H1 (cell line): ENCODE measurements at regions not wholly inside any gene's neighbourhood (a gene's known extent, or its start where the extent isn't known, plus 50 kb on each side); places are given as distances from the start of the nearest gene placed in this dataset.

ENCODE experiments used
- CTCF ChIA-PET: fragments of 300-600 bp; sonication (Branson Sonifier 250); formaldehyde crosslinking; loops from one replicate; lab custom pipeline; 2021; ENCODE audit not compliant: partially characterized antibody; lab: Charles Lee
- POLR2A ChIA-PET: fragments of 300-600 bp; sonication (Branson Sonifier 250); formaldehyde crosslinking; loops from one replicate; lab custom pipeline; 2021; ENCODE audit warnings: inconsistent platforms; ENCODE audit not compliant: partially characterized antibody; lab: Charles Lee
- DNase-seq, 2 experiments: peaks; one replicate each; pipeline versions ENCODE4 v3.0.0 to v3.0.0-alpha.2; 2010 to 2022; ENCODE audit warnings: low spot score in 2 of 2, low read depth in 1 of 2, mixed read lengths in 1 of 2
- FAIRE-seq: peaks from 2 replicates; lab custom pipeline; 2011; peaks lifted over from hg19 to GRCh38; lab: Jason Lieb, UNC
- H2AFZ ChIP-seq: 2 replicates; pipeline ENCODE4 v1.8.1; 2012; ENCODE audit warnings: low read length, inconsistent platforms
- H2AK5ac ChIP-seq: 2 replicates; pipeline ENCODE4 v1.6.1; 2013; ENCODE audit warnings: low read depth, low read length
- H2BK120ac ChIP-seq: replicated peaks from 2 replicates; pipeline ENCODE3; 2013; ENCODE audit warnings: low read depth, low read length, inconsistent platforms
- H2BK12ac ChIP-seq: 2 replicates; pipeline ENCODE4 v1.6.1; 2013; ENCODE audit warnings: low read depth, low read length
- H2BK15ac ChIP-seq: 2 replicates; pipeline ENCODE4 v1.6.1; 2013; ENCODE audit warnings: low read length
- H2BK20ac ChIP-seq: 2 replicates; pipeline ENCODE4 v1.6.1; 2013; ENCODE audit warnings: low read length
- H2BK5ac ChIP-seq: 2 replicates; pipeline ENCODE4 v1.6.1; 2013; ENCODE audit warnings: low read depth, low read length
- H3K14ac ChIP-seq: 2 replicates; pipeline ENCODE4 v1.6.1; 2013; ENCODE audit warnings: inconsistent platforms; ENCODE audit not compliant: insufficient read length
- H3K18ac ChIP-seq: 2 replicates; pipeline ENCODE4 v1.6.1; 2013; ENCODE audit warnings: low read length; ENCODE audit errors: extremely low read depth
- H3K23ac ChIP-seq: 2 replicates; pipeline ENCODE4 v1.6.1; 2013; ENCODE audit warnings: inconsistent platforms; ENCODE audit not compliant: insufficient read length
- H3K23me2 ChIP-seq: 2 replicates; pipeline ENCODE4 v1.6.1; 2013; ENCODE audit warnings: low read depth, low read length
- H3K27ac ChIP-seq: 2 replicates; pipeline ENCODE4 v1.6.1; 2011; ENCODE audit warnings: low read depth, low read length, inconsistent platforms
- H3K27me3 ChIP-seq, 4 experiments: replicated peaks in 1 of 4; 1 replicate in 1 of 4; 2 replicates in 3 of 4; pipeline versions ENCODE4 v1.6.1 to v1.8.1; 2011 to 2013; ENCODE audit warnings: low read length in 3 of 4, mild to moderate bottlenecking in 3 of 4, inconsistent platforms in 2 of 4, mixed read lengths in 2 of 4, moderate library complexity in 1 of 4; ENCODE audit not compliant: control insufficient read depth in 3 of 4, insufficient read depth in 3 of 4; ENCODE audit errors: extremely low read depth in 1 of 4
- H3K36me3 ChIP-seq, 4 experiments: 2 replicates each; pipeline versions ENCODE4 v1.6.1 to v1.8.1; 2011 to 2013; ENCODE audit warnings: mild to moderate bottlenecking in 4 of 4, low read length in 3 of 4, moderate library complexity in 2 of 4, control low read depth in 1 of 4, inconsistent platforms in 1 of 4; ENCODE audit not compliant: insufficient read depth in 4 of 4, control insufficient read depth in 2 of 4
- H3K4ac ChIP-seq: replicated peaks from 2 replicates; pipeline ENCODE3; 2013; ENCODE audit warnings: low read length, low read depth, mixed read lengths, inconsistent platforms; ENCODE audit not compliant: insufficient read length
- H3K4me1 ChIP-seq, 4 experiments: replicated peaks in 1 of 4; 1 replicate in 1 of 4; 2 replicates in 3 of 4; pipeline versions ENCODE4 v1.6.1 to v1.8.1; 2011 to 2013; ENCODE audit warnings: low read length in 3 of 4, inconsistent platforms in 2 of 4, mixed read lengths in 1 of 4; ENCODE audit not compliant: insufficient read depth in 4 of 4, control insufficient read depth in 3 of 4
- H3K4me2 ChIP-seq, 2 experiments: 2 replicates each; pipeline versions ENCODE4 v1.6.1 to v1.8.1; 2011 to 2013; ENCODE audit warnings: low read depth in 2 of 2, low read length in 2 of 2, control low read depth in 1 of 2, inconsistent platforms in 1 of 2, mild to moderate bottlenecking in 1 of 2; ENCODE audit not compliant: insufficient read depth in 1 of 2
- H3K4me3 ChIP-seq, 4 experiments: fragments of 200-600, 300-600 bp in 1 of 4; sonication (generic), shearing (Covaris generic), sonication (Bioruptor Twin) in 1 of 4; 2 replicates each; pipeline versions ENCODE4 v1.5.1 to v1.8.1; 2011 to 2016; ENCODE audit warnings: low read length in 4 of 4, low read depth in 3 of 4, control low read depth in 2 of 4, inconsistent platforms in 2 of 4, mild to moderate bottlenecking in 2 of 4, mixed read lengths in 1 of 4, moderate library complexity in 1 of 4; ENCODE audit not compliant: insufficient read depth in 2 of 4; ENCODE audit errors: extremely low read depth in 1 of 4
- H3K56ac ChIP-seq: replicated peaks from 2 replicates; pipeline ENCODE3; 2013; ENCODE audit warnings: low read depth, mild to moderate bottlenecking, mixed read lengths, low read length, inconsistent platforms; ENCODE audit not compliant: insufficient read length
- H3K79me1 ChIP-seq: 2 replicates; pipeline ENCODE4 v1.6.1; 2013; ENCODE audit warnings: low read depth, low read length, control low read depth
- H3K79me2 ChIP-seq, 2 experiments: 2 replicates each; pipeline versions ENCODE4 v1.6.1 to v1.8.1; 2012 to 2013; ENCODE audit warnings: low read length in 2 of 2, mild to moderate bottlenecking in 2 of 2, inconsistent platforms in 1 of 2; ENCODE audit not compliant: insufficient read depth in 2 of 2, control insufficient read depth in 1 of 2
- H3K9ac ChIP-seq, 4 experiments: replicated peaks in 1 of 4; 1 replicate in 1 of 4; 2 replicates in 3 of 4; pipeline versions ENCODE4 v1.6.1 to v1.8.1; 2011 to 2013; ENCODE audit warnings: low read depth in 3 of 4, low read length in 3 of 4, control low read depth in 2 of 4, mild to moderate bottlenecking in 2 of 4, moderate library complexity in 2 of 4, inconsistent platforms in 1 of 4; ENCODE audit errors: extremely low read depth in 1 of 4
- H3K9me3 ChIP-seq, 2 experiments: 2 replicates each; pipeline versions ENCODE4 v1.6.1 to v1.8.1; 2012 to 2013; ENCODE audit warnings: mild to moderate bottlenecking in 2 of 2, moderate library complexity in 2 of 2, control low read depth in 1 of 2, inconsistent platforms in 1 of 2, low read depth in 1 of 2, low read length in 1 of 2, mixed read lengths in 1 of 2; ENCODE audit not compliant: insufficient read depth in 2 of 2
- H4K20me1 ChIP-seq, 2 experiments: replicated peaks in 1 of 2; 2 replicates each; pipeline versions ENCODE3 to v1.8.1; 2011 to 2013; ENCODE audit warnings: inconsistent platforms in 2 of 2, low read length in 2 of 2, mild to moderate bottlenecking in 1 of 2; ENCODE audit not compliant: insufficient read depth in 2 of 2, control insufficient read depth in 1 of 2
- H4K5ac ChIP-seq: 2 replicates; pipeline ENCODE4 v1.6.1; 2013; ENCODE audit warnings: low read length, low read depth, mixed read lengths, inconsistent platforms; ENCODE audit not compliant: insufficient read length
- H4K8ac ChIP-seq: 2 replicates; pipeline ENCODE4 v1.8.0; 2013; ENCODE audit warnings: mild to moderate bottlenecking, moderate library complexity, low read length, inconsistent platforms; ENCODE audit not compliant: insufficient read depth; ENCODE audit errors: extremely low read depth
- H4K91ac ChIP-seq: replicated peaks from 2 replicates; pipeline ENCODE3; 2013; ENCODE audit warnings: low read length, mixed read lengths, inconsistent platforms; ENCODE audit not compliant: insufficient read length
- BRCA1 ChIP-seq: IDR thresholded peaks from 2 replicates; pipeline ENCODE4 v1.6.1; 2012; ENCODE audit warnings: low read depth, low read length, improper control_type of control experiment
- CEBPB ChIP-seq: IDR thresholded peaks from 2 replicates; pipeline ENCODE4 v1.6.1; 2012; ENCODE audit warnings: low read depth, low read length
- CREB1 ChIP-seq: IDR thresholded peaks from 2 replicates; pipeline ENCODE4 v1.6.1; 2012; ENCODE audit warnings: inconsistent platforms
- CTCF ChIP-seq, 3 experiments: IDR thresholded peaks; 1 replicate in 2 of 3; 2 replicates in 1 of 3; pipeline versions ENCODE4 v1.5.1 to v1.6.1; 2011; ENCODE audit warnings: low read length in 3 of 3, mild to moderate bottlenecking in 3 of 3, inconsistent platforms in 2 of 3, low read depth in 1 of 3, moderate library complexity in 1 of 3; ENCODE audit not compliant: insufficient read depth in 1 of 3; ENCODE audit errors: control extremely low read depth in 1 of 3
- EP300 ChIP-seq, 2 experiments: IDR thresholded peaks; 1 replicate in 1 of 2; 2 replicates in 1 of 2; pipeline ENCODE4 v1.6.1; 2011 to 2012; ENCODE audit warnings: low read depth in 2 of 2, low read length in 2 of 2, mild to moderate bottlenecking in 2 of 2, borderline replicate concordance in 1 of 2, inconsistent platforms in 1 of 2, moderate library complexity in 1 of 2
- GTF2F1 ChIP-seq: IDR thresholded peaks from 2 replicates; pipeline ENCODE4 v1.6.1; 2012; ENCODE audit warnings: low read depth, low read length, improper control_type of control experiment, borderline replicate concordance
- KDM5A ChIP-seq: fragments of 200-600 bp; IDR thresholded peaks from 2 replicates; pipeline ENCODE4 v1.7.1; 2012; ENCODE audit warnings: mild to moderate bottlenecking, low read length, inconsistent platforms, mixed read lengths
- RBBP5 ChIP-seq: IDR thresholded peaks from 2 replicates; pipeline ENCODE4 v1.7.1; 2012; ENCODE audit warnings: low read depth, mild to moderate bottlenecking, inconsistent platforms, low read length, moderate library complexity, borderline replicate concordance
- RNF2 ChIP-seq: fragments of 200-900, 300-1000 bp; sonication (generic); IDR thresholded peaks from 2 replicates; pipeline ENCODE4 v1.7.1; 2016; ENCODE audit warnings: borderline replicate concordance, low read depth, mild to moderate bottlenecking, antibody characterized with exemption, low read length; ENCODE audit not compliant: poor library complexity, severe bottlenecking; ENCODE audit errors: missing control alignments
- SIX5 ChIP-seq: IDR thresholded peaks from 2 replicates; pipeline ENCODE4 v1.6.1; 2011; ENCODE audit warnings: mild to moderate bottlenecking, low read depth, low read length
- TAF7 ChIP-seq: optimal IDR thresholded peaks from 2 replicates; pipeline ENCODE3; 2011; ENCODE audit warnings: low read depth, mild to moderate bottlenecking, inconsistent platforms, low read length, moderate library complexity, borderline replicate concordance
- WGBS, 2 experiments: shearing (Covaris generic) in 1 of 2; methylation state at CpG; one replicate each; pipeline versions ENCODE4 v1.1.6 to v1.1.7; 2013 to 2015; ENCODE audit warnings: low lambda C conversion rate in 2 of 2, mixed read lengths in 2 of 2, inconsistent platforms in 1 of 2, low coverage in 1 of 2, missing lambda C conversion rate in 1 of 2; ENCODE audit not compliant: insufficient replicate concordance in 2 of 2, insufficient coverage in 1 of 2, insufficient read length in 1 of 2; ENCODE audit errors: extremely low coverage in 1 of 2, missing lambda C conversion rate in 1 of 2; 5-methylcytosine and 5-hydroxymethylcytosine counted together

DNA sequence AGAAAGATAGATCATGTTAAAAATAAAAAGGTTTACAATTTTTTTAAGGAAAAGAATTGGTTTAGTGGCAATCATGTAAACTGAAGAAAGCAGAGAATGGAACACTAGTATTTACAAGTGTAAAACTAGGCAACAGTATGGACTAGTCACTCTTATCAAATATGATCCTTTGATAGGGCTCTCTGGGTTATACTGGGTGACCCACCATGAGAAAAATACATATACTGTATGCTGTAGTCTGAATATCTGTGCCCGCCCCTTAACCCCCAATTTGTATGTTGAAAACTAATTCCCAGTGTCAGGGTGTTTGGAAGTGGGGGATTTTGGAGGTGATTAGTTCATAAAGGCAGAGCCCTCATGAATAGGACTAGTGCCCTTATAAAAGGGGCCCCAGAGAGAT lies 236.8 kb upstream of the TARS1 start:
- no peak overlapping the region for H2AFZ ChIP-seq
- H4K91ac ChIP-seq: no peak overlapping the region
- H3K4me2 ChIP-seq: no peak overlapping the region
- H3K9ac ChIP-seq: no peak overlapping the region
- FAIRE-seq: no peak
- H3K56ac ChIP-seq: no peak overlapping the region
- CTCF ChIA-PET: no interaction called here
- H4K8ac ChIP-seq: no peak overlapping the region
- no peak overlapping the region for H4K5ac ChIP-seq
- H2BK120ac ChIP-seq: no peak overlapping the region
- no peak overlapping the region for H3K27ac ChIP-seq
- H3K18ac ChIP-seq: no peak overlapping the region
- H2BK12ac ChIP-seq: no peak overlapping the region
- no peaks in the 10 kb centered on the region for H3K23me2 ChIP-seq
- H2BK15ac ChIP-seq: no peak overlapping the region
- H3K4me1 ChIP-seq: no peaks in the 10 kb centered on the region
- no peak overlapping the region for H3K4ac ChIP-seq
- H3K14ac ChIP-seq: no peak overlapping the region
- no peaks in the 10 kb centered on the region for H3K27me3 ChIP-seq
- no peak overlapping the region for H3K4me3 ChIP-seq
- no peaks in the 10 kb centered on the region for H3K79me2 ChIP-seq
- H3K23ac ChIP-seq: no peak overlapping the region
- TF ChIP-seq CTCF (IDR thresholded peaks at IDR 0.05; ENCODE audit: control extremely low read depth in 1 of 3, insufficient read depth in 1 of 3, low read depth in 1 of 3, low read length in 3 of 3) (no peak), TAF7 (no peak), GTF2F1 (no peak), RNF2 (no peak), BRCA1 (no peak), CREB1 (no peak), KDM5A (no peak), RBBP5 (no peak), SIX5 (no peak), EP300 (IDR thresholded peaks at IDR 0.05; ENCODE audit: borderline replicate concordance in 1 of 2, low read depth in 2 of 2, low read length in 2 of 2) (no peak), CEBPB (no peak)
- TF ChIP-seq, all 59 proteins: peak for 0
- Histone ChIP-seq H3K36me3 (no peaks in the 10 kb centered on the region), H2BK5ac (no peak overlapping the region), H4K20me1 (no peaks in the 10 kb centered on the region), H2AK5ac (no peak overlapping the region), H3K9me3 (no peaks in the 10 kb centered on the region), H3K79me1 (no peaks in the 10 kb centered on the region), H2BK20ac (no peak overlapping the region)
- WGBS, 2 experiments: 75% methylated on average over 1 of the region's 1 CpG; no CpG with 5 or more reads in 1 of the 2 experiments
- no peak for DNase-seq
- POLR2A ChIA-PET: no interaction called here
